Muscle of arm (tissue), 1 donor: ENCODE measurements at regions not wholly inside any gene's neighbourhood (a gene's known extent, or its start where the extent isn't known, plus 50 kb on each side); places are given as distances from the start of the nearest gene placed in this dataset.
"Not testable (repeated sequence)": the region's sequence is repeated elsewhere in the genome, so short reads cannot be mapped to it uniquely, and the experiment has no call there.

ENCODE experiments used
- DNase-seq: peaks from one replicate; pipeline ENCODE4 v3.0.0-alpha.2; 2013

- DNase-seq = no peak
These were observed 50.2 kb upstream of the THSD7B start for GRCh38 chr2:136715146-136715545.

- no peak for DNase-seq
These were observed 50.8 kb upstream of the THSD7B start for GRCh38 chr2:136714452-136714951.

GRCh38 chr2:136713739-136714138, 51.6 kb upstream of the THSD7B start:
- no peak for DNase-seq

- no peak for DNase-seq
These were observed 60.0 kb upstream of the THSD7B start for GRCh38 chr2:136705336-136705735.

- DNase-seq = no peak
These were observed 62.1 kb upstream of the THSD7B start for GRCh38 chr2:136703214-136703613.

GRCh38 chr2:136696438-136696837, 68.9 kb upstream of the THSD7B start:
- DNase-seq = no peak

- no peak for DNase-seq
These were observed 71.4 kb upstream of the THSD7B start for GRCh38 chr2:136693966-136694365.

GRCh38 chr2:136680079-136680478, 85.3 kb upstream of the THSD7B start:
- not testable (repeated sequence) for DNase-seq

GRCh38 chr2:136665736-136666135, 99.6 kb upstream of the THSD7B start:
- no peak for DNase-seq

- DNase-seq = no peak
These were observed 100.5 kb upstream of the THSD7B start for GRCh38 chr2:136664713-136665405.

- DNase-seq = no peak
These were observed 107.1 kb upstream of the THSD7B start for GRCh38 chr2:136658201-136658600.

- peak; percentile 70 for DNase-seq
These were observed 111.5 kb upstream of the THSD7B start for GRCh38 chr2:136653861-136654260.

- DNase-seq = peak; percentile 49
These were observed 113.8 kb upstream of the THSD7B start for GRCh38 chr2:136651456-136652010.

- DNase-seq = no peak
These were observed 118.3 kb upstream of the THSD7B start for GRCh38 chr2:136647039-136647438.

- no peak for DNase-seq
These were observed 120.0 kb upstream of the THSD7B start for GRCh38 chr2:136645236-136645828.

GRCh38 chr2:136639651-136640050, 125.7 kb upstream of the THSD7B start:
- no peak for DNase-seq

- DNase-seq = no peak
These were observed 127.2 kb upstream of the THSD7B start for GRCh38 chr2:136638193-136638592.

- no peak for DNase-seq
These were observed 127.9 kb upstream of the THSD7B start for GRCh38 chr2:136637402-136637801.

GRCh38 chr2:136628490-136628889, 136.9 kb upstream of the THSD7B start:
- DNase-seq = no peak

- no peak for DNase-seq
These were observed 152.2 kb upstream of the THSD7B start for GRCh38 chr2:136613096-136613495.

- DNase-seq = no peak
These were observed 153.3 kb upstream of the THSD7B start for GRCh38 chr2:136612079-136612478.

GRCh38 chr2:136611451-136611850, 153.9 kb upstream of the THSD7B start:
- DNase-seq = no peak

GRCh38 chr2:136582628-136583205, 182.6 kb upstream of the THSD7B start:
- DNase-seq = peak; percentile 36
